K562 (cell line): ENCODE measurements at regions not wholly inside any gene's neighbourhood (a gene's known extent, or its start where the extent isn't known, plus 50 kb on each side); places are given as distances from the start of the nearest gene placed in this dataset.

Source experiments
- ATAC-seq: fragments of 200-7000 bp; cut with Tn5 transposase; 3 replicates; pipeline ENCODE4 v1.9.1; 2020; ENCODE audit warnings: moderate library complexity
- BruUV-seq: library from RNA; stranded (reverse); fragments of 400-500 nt; replicated peaks from 2 replicates; lab custom pipeline; 2021; lab: Mats Ljungman, UMichigan
- CTCF ChIA-PET: fragments of 300-600 bp; formaldehyde crosslinking; extraction: SDS; loops from one replicate; lab custom pipeline; 2021; ENCODE audit warnings: low intra/inter-chr PET ratio; lab: Yijun Ruan, JAX
- POLR2A ChIA-PET: fragments of 300-600, 350-650 bp; sonication (Branson Sonifier 250); formaldehyde crosslinking; extraction: SDS; loops from one replicate; lab custom pipeline; 2021; ENCODE audit warnings: antibody characterized with exemption, inconsistent platforms; lab: Yijun Ruan, JAX
- DNase-seq, 4 experiments: peaks; one replicate each; pipeline versions ENCODE4 v3.0.0 to v3.0.0-alpha.2; 2011 to 2018; ENCODE audit warnings: low spot score in 3 of 4, mixed read lengths in 3 of 4; ENCODE audit errors: extremely low read depth in 1 of 4
- FAIRE-seq: peaks from 2 replicates; lab custom pipeline; 2011; peaks lifted over from hg19 to GRCh38; lab: Jason Lieb, UNC
- H2AFZ ChIP-seq: 2 replicates; pipeline ENCODE4 v1.6.0; 2011; ENCODE audit warnings: low read depth, low read length, control low read depth, inconsistent platforms
- H3K27ac ChIP-seq: fragments of 200-600 bp; 3 replicates; pipeline ENCODE4 v1.8.0; 2011; ENCODE audit warnings: low read depth, mild to moderate bottlenecking, control low read depth, inconsistent platforms, low read length, moderate library complexity, mixed read lengths; ENCODE audit errors: extremely low read depth
- H3K27me3 ChIP-seq, 2 experiments: fragments of 300-600 bp in 1 of 2; 2 replicates in 1 of 2; 3 replicates in 1 of 2; pipeline versions ENCODE4 v1.6.0 to v1.8.0; 2011; ENCODE audit warnings: inconsistent platforms in 2 of 2, low read length in 2 of 2, mild to moderate bottlenecking in 1 of 2, mixed read lengths in 1 of 2, moderate library complexity in 1 of 2; ENCODE audit not compliant: control insufficient read depth in 2 of 2, insufficient read depth in 2 of 2
- H3K36me3 ChIP-seq: fragments of 300-600 bp; 3 replicates; pipeline ENCODE4 v1.8.0; 2011; ENCODE audit warnings: mild to moderate bottlenecking, low read length, inconsistent platforms; ENCODE audit not compliant: control insufficient read depth, insufficient read depth
- H3K4me1 ChIP-seq, 2 experiments: fragments of 200-600 bp in 1 of 2; replicated peaks in 1 of 2; 2 replicates in 1 of 2; 3 replicates in 1 of 2; pipeline versions ENCODE4 v1.5.1 to v1.8.0; 2011; ENCODE audit warnings: inconsistent platforms in 2 of 2, low read length in 2 of 2, mild to moderate bottlenecking in 1 of 2, mixed read lengths in 1 of 2, moderate library complexity in 1 of 2; ENCODE audit not compliant: control insufficient read depth in 2 of 2, insufficient read depth in 2 of 2
- H3K4me2 ChIP-seq: 2 replicates; pipeline ENCODE4 v1.6.1; 2011; ENCODE audit warnings: low read length, control low read depth, inconsistent platforms, mixed read lengths; ENCODE audit not compliant: insufficient read depth
- H3K4me3 ChIP-seq: fragments of 200-600 bp; sonication (generic), shearing (Covaris generic); 2 replicates; pipeline ENCODE4 v1.5.1; 2016; ENCODE audit warnings: control low read depth, inconsistent platforms
- H3K79me2 ChIP-seq: fragments of 200-600 bp; 3 replicates; pipeline ENCODE4 v1.8.0; 2011; ENCODE audit warnings: low read length, inconsistent platforms; ENCODE audit not compliant: control insufficient read depth, insufficient read depth
- H3K9ac ChIP-seq, 2 experiments: 2 replicates each; pipeline versions ENCODE4 v1.6.0 to v1.6.1; 2011; ENCODE audit warnings: low read depth in 2 of 2, low read length in 2 of 2, control low read depth in 1 of 2, inconsistent platforms in 1 of 2, mild to moderate bottlenecking in 1 of 2, mixed read lengths in 1 of 2; ENCODE audit not compliant: insufficient read depth in 1 of 2
- H3K9me1 ChIP-seq: one replicate; pipeline ENCODE4 v1.6.0; 2011; ENCODE audit warnings: inconsistent platforms, mild to moderate bottlenecking, low read length, moderate library complexity; ENCODE audit not compliant: control insufficient read depth, insufficient read depth
- H3K9me3 ChIP-seq: replicated peaks from 2 replicates; pipeline ENCODE4 v1.5.1; 2011; ENCODE audit warnings: low read depth, low read length, inconsistent platforms; ENCODE audit not compliant: control insufficient read depth, insufficient read depth
- H4K20me1 ChIP-seq: replicated peaks from 2 replicates; pipeline ENCODE4 v1.6.1; 2011; ENCODE audit warnings: low read length, inconsistent platforms, mixed read lengths; ENCODE audit not compliant: control insufficient read depth, insufficient read depth
- BRF1 ChIP-seq: IDR thresholded peaks from 3 replicates; pipeline ENCODE4 v1.6.1; 2011; ENCODE audit warnings: borderline replicate concordance, mild to moderate bottlenecking; ENCODE audit not compliant: insufficient read length; ENCODE audit errors: extremely low read depth
- ELF1 ChIP-seq: fragments of 200-800 bp; sonication (Bioruptor generic); IDR thresholded peaks from 2 replicates; pipeline ENCODE4 v1.6.1; 2016; ENCODE audit warnings: missing genetic modification characterization, missing compliant biosample characterization
- KDM4B ChIP-seq, 2 experiments: fragments of 450-650 bp in 1 of 2; sonication (generic) in 1 of 2; IDR thresholded peaks; 2 replicates each; pipeline ENCODE4 v1.6.1; 2016 to 2017; ENCODE audit warnings: borderline replicate concordance in 2 of 2, antibody characterized with exemption in 1 of 2, low read depth in 1 of 2, mild to moderate bottlenecking in 1 of 2
- NCOA6 ChIP-seq: fragments of 450-650 bp; IDR thresholded peaks from 2 replicates; pipeline ENCODE4 v1.6.1; 2017; ENCODE audit warnings: mild to moderate bottlenecking
- PKNOX1 ChIP-seq: fragments of 450-650 bp; IDR thresholded peaks from 2 replicates; pipeline ENCODE4 v1.6.1; 2016
- PRDM10 ChIP-seq: fragments of 450-650 bp; IDR thresholded peaks from 2 replicates; pipeline ENCODE4 v1.6.1; 2018; ENCODE audit not compliant: partially characterized antibody
- SRF ChIP-seq, 2 experiments: fragments of 250-450, 450-650 bp in 1 of 2; sonication (Bioruptor Pico) in 1 of 2; sonication (generic) in 1 of 2; formaldehyde crosslinking; IDR thresholded peaks; 2 replicates each; pipeline versions ENCODE4 v1.5.0 to v1.5.1; 2020 to 2022; ENCODE audit warnings: mild to moderate bottlenecking in 1 of 2, missing genetic modification reagents in 1 of 2
- THRA ChIP-seq: fragments of 450-650 bp; IDR thresholded peaks from 2 replicates; pipeline ENCODE4 v1.6.1; 2017; ENCODE audit warnings: mild to moderate bottlenecking, moderate library complexity
- ZFPM2 ChIP-seq: fragments of 250-450 bp; sonication (Bioruptor Pico); IDR thresholded peaks from 2 replicates; pipeline ENCODE4 v1.5.1; 2022; ENCODE audit warnings: mild to moderate bottlenecking
- ZNF165 ChIP-seq: fragments of 250-450 bp; sonication (Bioruptor Pico); IDR thresholded peaks from 2 replicates; pipeline ENCODE4 v1.4.0; 2020; ENCODE audit warnings: borderline replicate concordance
- ZNF766 ChIP-seq: fragments of 200-800 bp; sonication (Bioruptor generic); conservative IDR thresholded peaks from 2 replicates; pipeline ENCODE4 v1.6.1; 2016; ENCODE audit warnings: missing genetic modification characterization, missing compliant biosample characterization
- WGBS: fragments of 100-300 bp; shearing (Covaris generic); methylation state at CpG from one replicate; pipeline ENCODE4 v1.1.6; 2016; ENCODE audit warnings: low coverage, mixed read lengths; ENCODE audit not compliant: insufficient coverage; ENCODE audit errors: missing lambda C conversion rate; 5-methylcytosine and 5-hydroxymethylcytosine counted together
- in situ Hi-C: fragments of 300-500 bp; cut with MboI; formaldehyde crosslinking; loops from 4 replicates; pipeline ENCODE4 v1.15.0; 2018; ENCODE audit warnings: inconsistent platforms, mixed read lengths
- intact Hi-C: fragments of 100-400 bp; cut with micrococcal nuclease; formaldehyde crosslinking; loops from 2 replicates; pipeline ENCODE4 v1.14.2; 2022

- CTCF ChIA-PET: no interaction called here
- FAIRE-seq: no peak
- intact Hi-C loops (no loop called here), in situ Hi-C loops (no loop called here)
- no TSS peak for BruUV-seq
- Histone ChIP-seq H4K20me1 (no peaks in the 10 kb centered on the region), H2AFZ (no peak overlapping the region), H3K9me3 (0 out of 2 replicates have a peak, but pooled peaks cover 1% of the 10 kb centered on the region), H3K4me1 (no peaks in the 10 kb centered on the region), H3K9me1 (no peaks in the 10 kb centered on the region), H3K4me2 (no peak overlapping the region), H3K27ac (no peak overlapping the region), H3K4me3 (no peak overlapping the region), H3K79me2 (no peaks in the 10 kb centered on the region), H3K9ac (no peak overlapping the region), H3K27me3 (no peaks in the 10 kb centered on the region), H3K36me3 (no peaks in the 10 kb centered on the region)
- no peak for ATAC-seq
- POLR2A ChIA-PET: no interaction called here
- DNase-seq: no peak
- 0% methylated on average over 4 of the region's 4 CpGs for WGBS
- TF ChIP-seq PRDM10 (no peak), ZFPM2 (CRISPR knock-in tag) (no peak), ELF1 (tag) (no peak), ZNF766 (CRISPR knock-in tag) (no peak), SRF (CRISPR knock-in tag; IDR thresholded peaks at IDR 0.05) (no peak), BRF1 (no peak), THRA (no peak), KDM4B (IDR thresholded peaks at IDR 0.05; ENCODE audit: borderline replicate concordance in 2 of 2, low read depth in 1 of 2) (no peak), PKNOX1 (no peak), NCOA6 (no peak), ZNF165 (CRISPR knock-in tag) (no peak)
Observed at GRCh38 chr6:98016565-98016964, 733.5 kb upstream of the MMS22L start.
